Omental fat pad (tissue), 3 donors: ENCODE measurements at regions not wholly inside any gene's neighbourhood (a gene's known extent, or its start where the extent isn't known, plus 50 kb on each side); places are given as distances from the start of the nearest gene placed in this dataset.

ENCODE experiments used
- ATAC-seq: fragments of 150-250 bp; one replicate; pipeline ENCODE4 v1.9.1; 2016; ENCODE audit warnings: mild to moderate bottlenecking, moderate library complexity; ENCODE audit not compliant: low FRiP score
- DNase-seq: peaks from one replicate; pipeline ENCODE4 v3.0.0-alpha.2; 2019; ENCODE audit warnings: low spot score
- TF ChIP-seq, protein P1 (sequence below), 3 donors: fragments of 450-650 bp; IDR thresholded peaks; one replicate each; pipeline ENCODE4 v1.5.1; 2016 to 2017; ENCODE audit warnings: antibody characterized with exemption in 3 of 3, mild to moderate bottlenecking in 3 of 3, moderate library complexity in 2 of 3

DNA sequence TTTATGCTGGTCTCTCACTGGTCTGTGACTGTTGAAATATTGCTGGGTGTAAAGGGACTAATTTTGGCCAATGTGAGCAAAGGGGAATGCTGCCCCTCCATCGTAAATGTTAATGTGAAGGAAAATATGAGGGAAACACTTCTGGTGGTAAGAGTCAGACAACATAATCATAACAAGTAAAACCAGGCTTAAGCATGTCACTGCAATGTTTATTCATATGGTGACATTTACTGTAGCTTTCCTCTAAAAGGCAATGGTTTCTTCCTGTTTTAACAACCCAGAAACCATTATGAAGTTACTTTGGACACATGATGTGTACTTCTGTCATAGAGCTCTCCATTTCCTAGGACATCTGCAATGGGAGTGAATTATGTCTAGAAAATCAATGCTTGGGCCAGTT, 358.0 kb downstream of the LMO4 start:
- TF ChIP-seq, protein P1, sequence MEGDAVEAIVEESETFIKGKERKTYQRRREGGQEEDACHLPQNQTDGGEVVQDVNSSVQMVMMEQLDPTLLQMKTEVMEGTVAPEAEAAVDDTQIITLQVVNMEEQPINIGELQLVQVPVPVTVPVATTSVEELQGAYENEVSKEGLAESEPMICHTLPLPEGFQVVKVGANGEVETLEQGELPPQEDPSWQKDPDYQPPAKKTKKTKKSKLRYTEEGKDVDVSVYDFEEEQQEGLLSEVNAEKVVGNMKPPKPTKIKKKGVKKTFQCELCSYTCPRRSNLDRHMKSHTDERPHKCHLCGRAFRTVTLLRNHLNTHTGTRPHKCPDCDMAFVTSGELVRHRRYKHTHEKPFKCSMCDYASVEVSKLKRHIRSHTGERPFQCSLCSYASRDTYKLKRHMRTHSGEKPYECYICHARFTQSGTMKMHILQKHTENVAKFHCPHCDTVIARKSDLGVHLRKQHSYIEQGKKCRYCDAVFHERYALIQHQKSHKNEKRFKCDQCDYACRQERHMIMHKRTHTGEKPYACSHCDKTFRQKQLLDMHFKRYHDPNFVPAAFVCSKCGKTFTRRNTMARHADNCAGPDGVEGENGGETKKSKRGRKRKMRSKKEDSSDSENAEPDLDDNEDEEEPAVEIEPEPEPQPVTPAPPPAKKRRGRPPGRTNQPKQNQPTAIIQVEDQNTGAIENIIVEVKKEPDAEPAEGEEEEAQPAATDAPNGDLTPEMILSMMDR (IDR thresholded peaks at IDR 0.05), result no peak
- ATAC-seq (no peak), DNase-seq (no peak)

DNA sequence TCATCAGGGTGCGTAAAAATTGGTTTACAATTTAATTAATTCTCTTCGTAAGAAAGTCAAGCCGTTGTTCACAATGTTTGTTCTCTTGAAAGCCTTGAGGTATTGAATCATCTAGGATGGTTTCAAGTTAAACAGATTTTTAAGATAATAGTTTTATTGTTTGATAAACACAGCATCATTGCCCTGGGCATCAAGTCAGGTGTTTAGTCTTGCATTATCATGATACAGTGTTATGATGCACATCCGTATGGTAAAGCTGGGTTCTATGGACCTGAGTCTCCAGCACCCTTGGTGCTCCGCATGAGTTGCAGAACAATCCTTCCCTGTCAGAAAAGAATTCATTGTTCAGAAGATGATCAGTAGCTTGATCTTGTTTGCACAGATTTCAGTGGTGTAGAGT, 359.5 kb downstream of the LMO4 start:
- DNase-seq, result no peak

DNA sequence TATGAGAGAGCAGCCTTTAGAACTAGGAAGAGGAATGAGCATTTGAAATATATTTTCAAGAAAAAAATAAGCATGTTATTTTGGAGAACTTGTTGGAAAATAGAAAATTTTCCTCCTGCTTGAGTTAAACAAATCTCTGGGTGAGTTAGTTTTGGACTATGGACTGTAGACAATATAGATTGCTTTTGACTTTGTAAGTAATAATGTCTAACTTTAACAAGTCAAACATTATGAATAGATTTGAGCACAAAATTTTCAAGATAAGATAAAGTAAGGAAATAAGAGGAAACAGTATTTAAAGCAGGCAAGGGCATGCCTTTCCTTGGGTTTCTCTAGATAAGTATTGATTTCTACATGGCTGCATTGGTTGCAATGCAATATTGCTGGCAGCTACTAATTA, 360.8 kb downstream of the LMO4 start:
- TF ChIP-seq, protein P1 (IDR thresholded peaks at IDR 0.05), result no peak
- DNase-seq (no peak), ATAC-seq (no peak)

More for the DNA sequence above, 359.5 kb downstream of the LMO4 start:
- no peak for ATAC-seq
- TF ChIP-seq, protein P1 (IDR thresholded peaks at IDR 0.05), result no peak

DNA sequence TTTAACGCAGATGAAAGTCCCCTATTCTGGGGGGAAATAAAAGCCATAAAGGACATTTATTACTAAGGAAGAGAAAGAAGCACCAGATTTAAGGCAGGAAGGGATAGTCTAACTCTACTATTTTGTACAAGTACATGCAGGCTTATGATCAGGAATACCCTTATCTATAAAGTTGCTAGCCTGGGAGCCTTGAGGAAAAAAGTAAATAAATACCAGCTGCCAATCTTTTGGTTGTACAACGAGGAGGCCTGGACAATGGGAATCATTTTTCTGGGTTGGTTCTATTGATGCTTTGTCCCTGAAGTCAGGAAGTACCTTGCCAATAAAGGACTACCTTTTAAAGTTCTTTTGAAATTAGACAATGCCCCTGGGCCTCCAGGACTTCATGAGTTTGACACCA, 367.8 kb downstream of the LMO4 start:
- no peak for ATAC-seq
- TF ChIP-seq, protein P1 (IDR thresholded peaks at IDR 0.05), result no peak
- DNase-seq, result no peak

DNA sequence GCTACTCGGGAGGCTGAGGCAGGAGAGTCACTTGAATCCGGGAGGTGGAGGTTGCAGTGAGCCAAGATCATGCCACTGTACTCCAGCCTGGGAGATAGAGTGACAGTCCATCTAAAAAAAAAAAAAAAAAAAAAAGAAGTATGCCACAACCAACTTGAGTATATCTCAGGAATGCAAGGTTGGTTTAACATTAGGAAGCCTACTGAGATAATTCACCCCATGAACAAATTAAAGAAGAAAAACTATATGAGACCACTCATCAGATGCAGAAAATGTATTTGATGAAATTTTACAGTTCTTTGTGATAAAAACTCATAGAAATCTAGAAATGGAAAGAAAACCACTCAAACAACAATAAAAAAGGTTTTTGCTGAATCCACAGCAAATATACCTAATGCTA, 373.8 kb downstream of the LMO4 start:
- DNase-seq (no peak), ATAC-seq (no peak)
- TF ChIP-seq, protein P1 (IDR thresholded peaks at IDR 0.05), result no peak

DNA sequence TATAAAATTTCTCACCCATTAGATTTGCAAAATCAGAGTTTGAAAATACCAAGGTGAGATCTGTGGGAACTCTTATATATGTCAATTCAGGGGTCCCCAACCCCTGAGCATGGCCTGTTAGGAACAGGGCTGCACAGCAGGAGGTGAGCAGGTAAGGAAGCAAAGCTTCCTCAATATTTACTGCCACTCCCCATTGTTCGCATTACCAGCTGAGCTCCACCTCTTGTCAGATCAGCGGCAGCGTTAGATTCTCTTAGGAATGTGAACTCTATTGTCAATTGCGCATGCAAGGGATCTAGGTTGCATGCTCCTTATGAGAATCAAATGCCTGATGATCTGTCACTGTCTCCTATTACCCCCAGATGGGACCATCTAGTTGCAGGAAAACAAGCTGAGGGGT, 376.6 kb downstream of the LMO4 start:
- TF ChIP-seq, protein P1 (IDR thresholded peaks at IDR 0.05), result no peak
- no peak for ATAC-seq
- no peak for DNase-seq

DNA sequence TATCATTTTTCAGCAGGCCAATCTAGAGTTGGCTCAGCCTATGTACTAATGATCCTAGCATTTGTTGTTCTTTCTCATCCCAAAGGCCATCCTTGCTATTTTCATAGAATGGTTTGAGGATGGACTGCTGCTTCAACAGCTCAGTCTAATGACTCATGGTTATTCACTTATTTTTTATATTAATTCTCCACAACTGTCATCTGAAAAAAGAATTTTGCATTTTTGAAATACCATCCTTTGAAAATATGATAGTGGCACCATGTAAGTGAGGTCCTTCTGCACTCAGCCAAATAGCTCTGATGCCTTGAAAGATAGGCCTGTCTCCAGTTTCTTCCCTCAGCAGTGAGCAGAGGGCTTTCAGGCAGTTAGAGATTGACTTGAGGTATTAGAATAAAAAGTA, 377.5 kb downstream of the LMO4 start:
- peak; percentile 82 for ATAC-seq
- TF ChIP-seq, protein P1 (IDR thresholded peaks at IDR 0.05), result no peak
- DNase-seq, result no peak
